A673 (cell line): ENCODE measurements at regions not wholly inside any gene's neighbourhood (a gene's known extent, or its start where the extent isn't known, plus 50 kb on each side); places are given as distances from the start of the nearest gene placed in this dataset.

ENCODE experiments used
- BruUV-seq: library from RNA; stranded (reverse); fragments of 400-500 nt; replicated peaks from 2 replicates; lab custom pipeline; 2021; lab: Mats Ljungman, UMichigan
- CTCF ChIA-PET: fragments of 300-600 bp; sonication (Branson Sonifier 250); formaldehyde crosslinking; loops from one replicate; lab custom pipeline; 2022; ENCODE audit warnings: antibody characterized with exemption; lab: Charles Lee
- POLR2A ChIA-PET: fragments of 300-600 bp; sonication (Branson Sonifier 250); formaldehyde crosslinking; loops from one replicate; lab custom pipeline; 2022; ENCODE audit warnings: antibody characterized with exemption; ENCODE audit not compliant: low non-redundant PET; lab: Charles Lee
- DNase-seq: peaks from one replicate; pipeline ENCODE4 v3.0.0-alpha.2; 2015; ENCODE audit warnings: low spot score
- H3K27ac ChIP-seq: fragments of 200-600 bp; sonication (generic); 2 replicates; pipeline ENCODE4 v1.5.1; 2016; ENCODE audit warnings: mixed run types, low read depth, mild to moderate bottlenecking, mixed read lengths, antibody characterized with exemption, low read length; ENCODE audit not compliant: poor library complexity, severe bottlenecking
- H3K27me3 ChIP-seq: fragments of 200-600 bp; sonication (generic); replicated peaks from 2 replicates; pipeline ENCODE4 v1.6.1; 2017; ENCODE audit warnings: mixed run types, low read depth, mild to moderate bottlenecking, mixed read lengths, antibody characterized with exemption, low read length; ENCODE audit not compliant: insufficient read depth, poor library complexity
- H3K36me3 ChIP-seq: fragments of 200-600 bp; sonication (generic); 2 replicates; pipeline ENCODE4 v1.6.1; 2016; ENCODE audit warnings: mixed run types, mild to moderate bottlenecking, mixed read lengths, antibody characterized with exemption, low read length; ENCODE audit not compliant: insufficient read depth, poor library complexity, severe bottlenecking
- H3K4me1 ChIP-seq: fragments of 200-600 bp; sonication (generic); 2 replicates; pipeline ENCODE4 v1.6.1; 2017; ENCODE audit warnings: mixed run types, mild to moderate bottlenecking, mixed read lengths, antibody characterized with exemption, low read length; ENCODE audit not compliant: insufficient read depth, poor library complexity, severe bottlenecking
- H3K4me3 ChIP-seq: fragments of 200-600 bp; sonication (generic); 2 replicates; pipeline ENCODE4 v1.5.1; 2016; ENCODE audit warnings: low read depth, mixed run types, mild to moderate bottlenecking, mixed read lengths, low read length; ENCODE audit not compliant: poor library complexity, severe bottlenecking
- H3K9me3 ChIP-seq: fragments of 200-600 bp; sonication (generic); 2 replicates; pipeline ENCODE4 v1.6.1; 2016; ENCODE audit warnings: mixed run types, low read depth, mild to moderate bottlenecking, mixed read lengths, antibody characterized with exemption, low read length; ENCODE audit not compliant: poor library complexity, severe bottlenecking
- CTCF ChIP-seq: fragments of 300-800, 200-600 bp; sonication (generic); conservative IDR thresholded peaks from 2 replicates; pipeline ENCODE4 v1.5.1; 2017; ENCODE audit warnings: low read depth, mild to moderate bottlenecking, antibody characterized with exemption, low read length, moderate library complexity, mixed read lengths
- EZH2 ChIP-seq: fragments of 200-600 bp; sonication (generic); IDR thresholded peaks from 2 replicates; pipeline ENCODE4 v1.6.1; 2017; ENCODE audit warnings: borderline replicate concordance, low read depth, mild to moderate bottlenecking, mixed read lengths, antibody characterized with exemption, low read length; ENCODE audit not compliant: poor library complexity, severe bottlenecking
- intact Hi-C: fragments of 100-400 bp; cut with micrococcal nuclease; formaldehyde crosslinking; loops from one replicate; pipeline ENCODE4 v1.10.0; 2022; ENCODE audit not compliant: unreplicated experiment

- no peak for DNase-seq
- intact Hi-C loops: no loop called here
- Histone ChIP-seq H3K4me1 (no peaks in the 10 kb centered on the region), H3K36me3 (no peaks in the 10 kb centered on the region), H3K27ac (no peak overlapping the region), H3K27me3 (no peaks in the 10 kb centered on the region), H3K4me3 (no peak overlapping the region), H3K9me3 (no peaks in the 10 kb centered on the region)
- BruUV-seq: no TSS peak
- TF ChIP-seq EZH2: no peak
- no peak for TF ChIP-seq CTCF
- POLR2A ChIA-PET: no interaction called here
- CTCF ChIA-PET: no interaction called here
Observed at GRCh38 chr2:104749856-104750460, 104.0 kb upstream of the POU3F3 start.

DNA sequence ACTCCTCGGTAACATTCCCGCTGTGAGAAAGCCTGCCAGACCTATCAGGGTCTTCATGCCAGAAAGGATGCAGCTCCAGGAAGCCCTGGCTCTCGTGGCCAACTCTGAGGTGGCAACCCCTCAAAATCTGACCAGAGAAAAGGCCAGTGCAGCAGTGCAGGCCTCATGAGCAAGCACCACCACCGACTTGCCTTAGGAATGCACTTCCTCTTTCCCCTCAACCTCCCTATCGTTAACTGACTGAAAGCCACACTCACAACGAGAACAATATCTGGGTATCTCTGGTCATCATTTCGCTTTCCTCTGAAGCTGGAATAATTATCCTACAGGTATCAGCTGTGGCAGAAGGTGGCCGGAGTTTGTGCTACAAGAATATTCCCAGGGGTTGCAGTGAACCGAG, 101.4 kb upstream of the POU3F3 start:
- BruUV-seq: no TSS peak
- POLR2A ChIA-PET: no interaction called here
- Histone ChIP-seq H3K27me3 (no peaks in the 10 kb centered on the region), H3K27ac (no peak overlapping the region), H3K36me3 (no peaks in the 10 kb centered on the region), H3K9me3 (no peaks in the 10 kb centered on the region), H3K4me1 (no peaks in the 10 kb centered on the region), H3K4me3 (no peak overlapping the region)
- no peak for DNase-seq
- intact Hi-C loops: no loop called here
- CTCF ChIA-PET: no interaction called here
- no peak for TF ChIP-seq CTCF
- no peak for TF ChIP-seq EZH2

DNA sequence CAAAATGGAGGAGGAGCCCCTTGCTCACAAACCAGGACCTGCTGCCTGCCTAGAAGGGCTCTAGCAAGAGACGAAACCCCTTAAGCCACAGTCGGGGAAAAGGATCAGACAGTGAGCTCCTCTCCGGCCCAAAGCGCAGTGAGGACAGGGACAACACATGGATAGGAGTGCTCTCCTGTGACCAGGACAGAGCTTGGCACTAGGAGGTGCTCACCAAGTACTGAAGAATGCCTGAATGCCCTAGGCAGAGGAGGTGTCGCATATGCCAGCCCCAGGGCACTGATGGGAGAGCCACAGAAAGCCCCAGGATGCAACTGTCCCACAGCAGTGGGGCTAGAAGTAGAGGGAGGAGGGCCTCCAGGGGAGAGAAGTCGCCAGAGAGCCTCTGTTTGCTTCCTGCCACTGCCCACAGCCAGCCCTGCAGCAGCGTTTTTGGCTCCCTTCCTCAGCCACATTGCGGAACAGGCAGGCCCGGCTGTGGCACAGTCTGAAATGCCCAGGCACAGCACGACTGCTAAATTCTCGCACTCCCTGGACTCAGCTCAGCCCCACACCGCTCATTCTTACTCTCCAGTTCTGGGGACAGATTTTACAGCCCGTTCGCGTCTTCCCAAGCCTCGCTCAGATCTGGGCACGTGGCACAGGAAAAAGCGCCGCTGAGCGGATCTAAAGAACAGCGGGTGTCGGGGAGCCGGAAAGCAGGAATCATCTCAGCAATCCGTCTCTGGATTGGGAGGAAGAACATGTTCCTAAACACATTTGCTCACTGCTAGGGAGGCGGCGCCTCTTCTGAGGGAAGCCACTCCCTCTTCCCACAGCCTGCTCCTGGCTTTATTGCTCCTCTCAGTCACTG, 98.7 kb upstream of the POU3F3 start:
- peak; percentile 28 for DNase-seq
- H3K4me1 ChIP-seq: no peaks in the 10 kb centered on the region
- POLR2A ChIA-PET: no interaction called here
- no peak overlapping the region for H3K4me3 ChIP-seq
- intact Hi-C loops: no loop called here
- BruUV-seq: no TSS peak
- TF ChIP-seq CTCF (no peak), EZH2 (no peak)
- H3K27me3 ChIP-seq: no peaks in the 10 kb centered on the region
- no peaks in the 10 kb centered on the region for H3K36me3 ChIP-seq
- CTCF ChIA-PET: no interaction called here
- H3K27ac ChIP-seq: no peak overlapping the region
- no peaks in the 10 kb centered on the region for H3K9me3 ChIP-seq
